ENCODE measurements at regions not wholly inside any gene's neighbourhood (a gene's known extent, or its start where the extent isn't known, plus 50 kb on each side); places are given as distances from the start of the nearest gene placed in this dataset.

DNA sequence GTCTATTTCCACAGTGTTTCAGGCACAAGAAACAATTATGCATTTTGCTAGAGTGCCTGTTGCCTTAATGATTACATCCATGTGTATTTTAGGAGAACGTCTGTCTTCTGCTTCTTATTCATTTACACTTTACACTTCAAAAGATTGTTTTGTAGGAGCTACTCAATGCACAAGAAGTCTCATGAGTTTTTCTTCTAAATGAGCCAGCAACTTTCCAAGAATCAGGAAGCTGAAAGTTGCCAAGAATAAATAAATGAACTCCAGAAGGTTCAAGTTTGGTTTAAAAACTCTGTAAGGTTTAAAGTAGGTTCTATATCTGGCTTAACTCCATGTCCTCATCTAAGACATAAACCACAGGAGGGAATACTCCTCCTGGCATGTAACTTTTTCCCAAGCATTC is 103.8 kb upstream of the ADPGK start:
- Histone ChIP-seq H2AFZ (ENCODE audit: low read length) (no peak overlapping the region), H3K79me1 (ENCODE audit: insufficient read depth, low read depth, low read length, poor library complexity, severe bottlenecking) (no peaks in the 10 kb centered on the region), H2BK15ac (ENCODE audit: low read depth, low read length) (no peak overlapping the region), H4K8ac (replicated peaks; ENCODE audit: insufficient read length, low read depth, low read length) (no peak overlapping the region), H3K9me3 (ENCODE audit: control insufficient read depth, low read depth, low read length) (no peaks in the 10 kb centered on the region), H3K9ac (ENCODE audit: extremely low read depth, insufficient read length, low read length) (no peak overlapping the region), H4K20me1 (ENCODE audit: control insufficient read depth, insufficient read depth, insufficient read length) (no peaks in the 10 kb centered on the region), H3K4ac (ENCODE audit: low read depth, low read length) (no peak overlapping the region), H3T11ph (ENCODE audit: low read length) (no peak overlapping the region), H2BK20ac (ENCODE audit: low read depth, low read length, poor library complexity, severe bottlenecking) (no peak overlapping the region), H3K23ac (ENCODE audit: insufficient read length, low read depth, low read length) (no peak overlapping the region), H3K27me3 (ENCODE audit: insufficient read depth, low read length) (no peaks in the 10 kb centered on the region), H4K5ac (ENCODE audit: insufficient read length, low read depth, low read length) (no peak overlapping the region), H2BK5ac (ENCODE audit: insufficient read length, low read length) (no peak overlapping the region), H3K56ac (ENCODE audit: insufficient read length, low read depth, low read length) (no peak overlapping the region), H3K23me2 (ENCODE audit: insufficient read length, low read depth, low read length, poor library complexity, severe bottlenecking) (peaks cover 4% of the 10 kb centered on the region), H3K4me1 (ENCODE audit: insufficient read depth, low read length) (no peaks in the 10 kb centered on the region), H3K4me2 (ENCODE audit: insufficient read depth, insufficient read length, low read length) (no peak overlapping the region), H3K18ac (ENCODE audit: insufficient read length, low read depth, low read length) (no peak overlapping the region), H3K14ac (ENCODE audit: insufficient read depth, low read length) (no peak overlapping the region), H2BK120ac (ENCODE audit: low read depth, low read length, poor library complexity, severe bottlenecking) (no peak overlapping the region), H4K91ac (ENCODE audit: insufficient read length, low read depth, low read length) (no peak overlapping the region), H3K27ac (ENCODE audit: insufficient read length, low read depth, low read length) (no peak overlapping the region), H2AK5ac (ENCODE audit: insufficient read length, low read length) (no peak overlapping the region), H3K79me2 (ENCODE audit: insufficient read depth, low read length) (no peaks in the 10 kb centered on the region), H2BK12ac (ENCODE audit: insufficient read length, low read depth, low read length) (no peak overlapping the region)
- Mint-ChIP-seq H3K4me1 (no peaks in the 10 kb centered on the region), H3K36me3 (ENCODE audit: insufficient read depth in 1 of 3, low read depth in 3 of 3) (peaks cover 0 to 4% (median 0%) of the 10 kb centered on the region in 3 experiments; a peak in 1 of 7 replicates), H3K9me3 (peaks cover 6% of the 10 kb centered on the region in 2 experiments; a peak in 3 of 5 replicates), H3K27me3 (ENCODE audit: low read depth) (peaks cover 3% of the 10 kb centered on the region; the same call in 1 of the 2 replicates), H3K27ac (no peak overlapping the region), H3K4me3 (no peak overlapping the region)
- no peak for DNase-seq
- no CpG with 5 or more reads among the region's 1 CpG for WGBS (ENCODE audit: extremely low coverage, insufficient read length, low lambda C conversion rate)
- TF ChIP-seq, protein P1, sequence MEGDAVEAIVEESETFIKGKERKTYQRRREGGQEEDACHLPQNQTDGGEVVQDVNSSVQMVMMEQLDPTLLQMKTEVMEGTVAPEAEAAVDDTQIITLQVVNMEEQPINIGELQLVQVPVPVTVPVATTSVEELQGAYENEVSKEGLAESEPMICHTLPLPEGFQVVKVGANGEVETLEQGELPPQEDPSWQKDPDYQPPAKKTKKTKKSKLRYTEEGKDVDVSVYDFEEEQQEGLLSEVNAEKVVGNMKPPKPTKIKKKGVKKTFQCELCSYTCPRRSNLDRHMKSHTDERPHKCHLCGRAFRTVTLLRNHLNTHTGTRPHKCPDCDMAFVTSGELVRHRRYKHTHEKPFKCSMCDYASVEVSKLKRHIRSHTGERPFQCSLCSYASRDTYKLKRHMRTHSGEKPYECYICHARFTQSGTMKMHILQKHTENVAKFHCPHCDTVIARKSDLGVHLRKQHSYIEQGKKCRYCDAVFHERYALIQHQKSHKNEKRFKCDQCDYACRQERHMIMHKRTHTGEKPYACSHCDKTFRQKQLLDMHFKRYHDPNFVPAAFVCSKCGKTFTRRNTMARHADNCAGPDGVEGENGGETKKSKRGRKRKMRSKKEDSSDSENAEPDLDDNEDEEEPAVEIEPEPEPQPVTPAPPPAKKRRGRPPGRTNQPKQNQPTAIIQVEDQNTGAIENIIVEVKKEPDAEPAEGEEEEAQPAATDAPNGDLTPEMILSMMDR (conservative IDR thresholded peaks at IDR 0.05): no peak
